Suprapubic skin (tissue), 4 donors: ENCODE measurements at regions not wholly inside any gene's neighbourhood (a gene's known extent, or its start where the extent isn't known, plus 50 kb on each side); places are given as distances from the start of the nearest gene placed in this dataset.

ENCODE experiments used
- DNase-seq, 2 donors: peaks; one replicate each; pipeline ENCODE4 v3.0.0-alpha.2; 2019; ENCODE audit warnings: low spot score in 2 of 2
- H3K27ac ChIP-seq: fragments of 200-600 bp; sonication (generic); one replicate; pipeline ENCODE4 v1.5.1; 2019
- H3K27me3 ChIP-seq: fragments of 200-600 bp; sonication (generic); one replicate; pipeline ENCODE4 v1.5.1; 2019
- H3K36me3 ChIP-seq: fragments of 200-600 bp; sonication (generic); one replicate; pipeline ENCODE4 v1.5.1; 2019
- H3K4me1 ChIP-seq: fragments of 200-600 bp; sonication (generic); one replicate; pipeline ENCODE4 v1.5.1; 2019
- H3K4me3 ChIP-seq: fragments of 200-600 bp; sonication (generic); one replicate; pipeline ENCODE4 v1.5.1; 2019; ENCODE audit warnings: mild to moderate bottlenecking
- H3K9me3 ChIP-seq: fragments of 200-600 bp; sonication (generic); one replicate; pipeline ENCODE4 v1.5.1; 2019
- CTCF ChIP-seq, 2 donors: fragments of 200-600 bp in 1 of 2; fragments of 450-650 bp in 1 of 2; sonication (generic) in 1 of 2; IDR thresholded peaks; one replicate each; pipeline ENCODE4 v1.5.1; 2016 to 2019; ENCODE audit warnings: antibody characterized with exemption in 2 of 2, mild to moderate bottlenecking in 1 of 2, moderate library complexity in 1 of 2
- EP300 ChIP-seq: sonication (generic); formaldehyde crosslinking; IDR thresholded peaks from one replicate; pipeline ENCODE4 v1.6.1; 2017; ENCODE audit warnings: antibody characterized with exemption
- POLR2A ChIP-seq, 2 donors: fragments of 450-650 bp; IDR thresholded peaks; one replicate each; pipeline ENCODE4 v1.6.1; 2017; ENCODE audit warnings: antibody characterized with exemption in 2 of 2, mild to moderate bottlenecking in 2 of 2, moderate library complexity in 2 of 2
- POLR2AphosphoS5 ChIP-seq, 3 donors: sonication (generic); formaldehyde crosslinking; IDR thresholded peaks; one replicate each; pipeline ENCODE4 v1.6.1; 2017; ENCODE audit warnings: antibody characterized with exemption in 3 of 3
- WGBS: methylation state at CpG from one replicate; pipeline ENCODE4 v1.1.5; 2018; 5-methylcytosine and 5-hydroxymethylcytosine counted together

- Histone ChIP-seq H3K36me3 (no peaks in the 10 kb centered on the region), H3K27me3 (peaks cover 42% of the 10 kb centered on the region), H3K4me1 (no peaks in the 10 kb centered on the region), H3K27ac (no peak overlapping the region), H3K9me3 (no peaks in the 10 kb centered on the region), H3K4me3 (no peak overlapping the region)
- no peak for DNase-seq
- 77% methylated on average over 5 of the region's 7 CpGs for WGBS
- TF ChIP-seq POLR2A (IDR thresholded peaks at IDR 0.05) (no peak), EP300 (no peak)
Measured at GRCh38 chr5:1704676-1705075, 95.0 kb downstream of the MRPL36 start.

- Histone ChIP-seq H3K36me3 (no peaks in the 10 kb centered on the region), H3K4me3 (no peak overlapping the region), H3K27ac (no peak overlapping the region), H3K9me3 (no peaks in the 10 kb centered on the region), H3K4me1 (no peaks in the 10 kb centered on the region), H3K27me3 (peaks cover 45% of the 10 kb centered on the region)
- DNase-seq: no peak
- WGBS: 87% methylated on average over 10 of the region's 13 CpGs
- TF ChIP-seq CTCF (IDR thresholded peaks at IDR 0.05) (no peak), POLR2AphosphoS5 (IDR thresholded peaks at IDR 0.05) (no peak)
Measured at GRCh38 chr5:1704266-1704665, 95.4 kb downstream of the MRPL36 start.

GRCh38 chr5:1703352-1704050 lies 96.1 kb downstream of the MRPL36 start:
- DNase-seq: no peak
- 88% methylated on average over 5 of the region's 21 CpGs for WGBS
- Histone ChIP-seq H3K27me3 (peaks cover 39% of the 10 kb centered on the region), H3K36me3 (no peaks in the 10 kb centered on the region), H3K4me1 (no peaks in the 10 kb centered on the region), H3K9me3 (no peaks in the 10 kb centered on the region), H3K4me3 (no peak overlapping the region), H3K27ac (no peak overlapping the region)
- no peak for TF ChIP-seq POLR2A (IDR thresholded peaks at IDR 0.05)
- TF ChIP-seq CTCF (IDR thresholded peaks at IDR 0.05): no peak
- TF ChIP-seq POLR2AphosphoS5 (IDR thresholded peaks at IDR 0.05): no peak
- TF ChIP-seq EP300: no peak

GRCh38 chr5:1702318-1702717 lies 97.3 kb downstream of the MRPL36 start:
- DNase-seq: no peak
- 77% methylated on average over 11 of the region's 21 CpGs for WGBS
- no peak for TF ChIP-seq EP300
- no peak for TF ChIP-seq CTCF (IDR thresholded peaks at IDR 0.05)
- no peak for TF ChIP-seq POLR2A (IDR thresholded peaks at IDR 0.05)
- TF ChIP-seq POLR2AphosphoS5 (IDR thresholded peaks at IDR 0.05): no peak
- Histone ChIP-seq H3K4me3 (no peak overlapping the region), H3K27ac (no peak overlapping the region), H3K27me3 (peaks cover 34% of the 10 kb centered on the region), H3K36me3 (no peaks in the 10 kb centered on the region), H3K4me1 (no peaks in the 10 kb centered on the region), H3K9me3 (no peaks in the 10 kb centered on the region)

- 92% methylated on average over 22 of the region's 22 CpGs for WGBS
- peaks cover 30% of the 10 kb centered on the region for H3K27me3 ChIP-seq
- no peak for DNase-seq
Measured at GRCh38 chr5:1701884-1702283, 97.8 kb downstream of the MRPL36 start.

More at GRCh38 chr5:1701884-1702283, 97.8 kb downstream of the MRPL36 start:
- Histone ChIP-seq H3K27ac (no peak overlapping the region), H3K4me3 (no peak overlapping the region), H3K36me3 (no peaks in the 10 kb centered on the region), H3K4me1 (no peaks in the 10 kb centered on the region), H3K9me3 (no peaks in the 10 kb centered on the region)
- TF ChIP-seq POLR2A (IDR thresholded peaks at IDR 0.05) (no peak), EP300 (no peak), CTCF (IDR thresholded peaks at IDR 0.05) (no peak), POLR2AphosphoS5 (IDR thresholded peaks at IDR 0.05) (no peak)
